GM23338 (cell line): ENCODE measurements at regions not wholly inside any gene's neighbourhood (a gene's known extent, or its start where the extent isn't known, plus 50 kb on each side); places are given as distances from the start of the nearest gene placed in this dataset.

Source experiments
- ATAC-seq: fragments of 200-7000 bp; cut with Tn5 transposase; 3 replicates; pipeline ENCODE4 v1.9.1; 2020
- DNase-seq: peaks from one replicate; pipeline ENCODE4 v3.0.0-alpha.2; 2015; ENCODE audit warnings: low spot score
- H2AFZ ChIP-seq: fragments of 200-600 bp; sonication (generic); 2 replicates; pipeline ENCODE4 v1.8.0; 2016; ENCODE audit warnings: antibody characterized with exemption, mild to moderate bottlenecking, moderate library complexity
- H3F3A ChIP-seq: fragments of 200-600 bp; sonication (generic); replicated peaks from 2 replicates; pipeline ENCODE4 v1.8.0; 2017; ENCODE audit warnings: antibody characterized with exemption, mixed run types, low read depth
- H3K27ac ChIP-seq: fragments of 200-600 bp; sonication (generic); 2 replicates; pipeline ENCODE4 v1.6.1; 2016; ENCODE audit warnings: low read depth
- H3K27me3 ChIP-seq: fragments of 200-600 bp; sonication (generic); 2 replicates; pipeline ENCODE4 v1.8.0; 2016; ENCODE audit warnings: mild to moderate bottlenecking, mixed run types, moderate library complexity; ENCODE audit not compliant: insufficient read depth
- H3K36me3 ChIP-seq: fragments of 200-600 bp; sonication (generic); 2 replicates; pipeline ENCODE4 v1.8.0; 2016; ENCODE audit warnings: mild to moderate bottlenecking; ENCODE audit not compliant: insufficient read depth
- H3K4me1 ChIP-seq: fragments of 200-600 bp; sonication (generic); 2 replicates; pipeline ENCODE4 v1.8.0; 2016; ENCODE audit warnings: mild to moderate bottlenecking, moderate library complexity; ENCODE audit not compliant: insufficient read depth
- H3K4me2 ChIP-seq: fragments of 200-600 bp; sonication (generic); 2 replicates; pipeline ENCODE4 v1.7.1; 2017; ENCODE audit warnings: mixed run types
- H3K4me3 ChIP-seq: fragments of 200-600 bp; sonication (generic); 2 replicates; pipeline ENCODE4 v1.6.1; 2016; ENCODE audit warnings: mixed run types
- H3K79me2 ChIP-seq: fragments of 200-600 bp; sonication (generic); replicated peaks from 2 replicates; pipeline ENCODE4 v1.8.0; 2017; ENCODE audit warnings: mild to moderate bottlenecking; ENCODE audit not compliant: insufficient read depth
- H3K9me2 ChIP-seq: fragments of 200-600 bp; sonication (generic); 2 replicates; pipeline ENCODE4 v1.8.0; 2017; ENCODE audit not compliant: insufficient read depth
- H4K20me1 ChIP-seq: fragments of 200-600 bp; sonication (generic); replicated peaks from 2 replicates; pipeline ENCODE4 v1.8.0; 2017; ENCODE audit warnings: mild to moderate bottlenecking; ENCODE audit not compliant: insufficient read depth
- H3K27ac Mint-ChIP-seq: 2 replicates; pipeline ENCODE4 v1.8.0; 2020; ENCODE audit warnings: inconsistent platforms, mild to moderate bottlenecking, moderate library complexity, mixed read lengths
- H3K27me3 Mint-ChIP-seq: 3 replicates; pipeline ENCODE4 v1.8.0; 2022; ENCODE audit warnings: low read depth, mild to moderate bottlenecking, moderate library complexity, mixed read lengths, inconsistent platforms; ENCODE audit not compliant: insufficient read depth, poor library complexity
- H3K36me3 Mint-ChIP-seq: 3 replicates; pipeline ENCODE4 v1.8.0; 2021; ENCODE audit warnings: low read depth, mild to moderate bottlenecking, inconsistent platforms, moderate library complexity, mixed read lengths
- H3K4me1 Mint-ChIP-seq: 3 replicates; pipeline ENCODE4 v1.8.0; 2020; ENCODE audit warnings: mild to moderate bottlenecking, inconsistent platforms, mixed read lengths
- H3K4me3 Mint-ChIP-seq: 3 replicates; pipeline ENCODE4 v1.8.0; 2021; ENCODE audit warnings: moderate library complexity, mild to moderate bottlenecking, inconsistent platforms, mixed read lengths
- H3K9me3 Mint-ChIP-seq: 3 replicates; pipeline ENCODE4 v1.8.0; 2020; ENCODE audit warnings: moderate library complexity, mild to moderate bottlenecking, inconsistent platforms, mixed read lengths
- CREB1 ChIP-seq: fragments of 250-450 bp; sonication (Bioruptor Pico); IDR thresholded peaks from 2 replicates; pipeline ENCODE4 v1.5.0; 2020; ENCODE audit warnings: low read depth, mild to moderate bottlenecking, moderate library complexity
- ETS1 ChIP-seq: IDR thresholded peaks from 2 replicates; pipeline ENCODE4 v1.6.1; 2016; ENCODE audit warnings: antibody characterized with exemption
- EZH2 ChIP-seq: fragments of 200-600 bp; sonication (generic); IDR thresholded peaks from one replicate; pipeline ENCODE4 v1.8.0; 2017; ENCODE audit warnings: antibody characterized with exemption, mild to moderate bottlenecking, low read depth; ENCODE audit not compliant: unreplicated experiment
- EZH2phosphoT487 ChIP-seq: fragments of 200-600 bp; sonication (generic); IDR thresholded peaks from one replicate; pipeline ENCODE4 v1.8.1; 2018; ENCODE audit warnings: antibody characterized with exemption; ENCODE audit not compliant: unreplicated experiment
- JUNB ChIP-seq: IDR thresholded peaks from one replicate; pipeline ENCODE4 v1.6.1; 2016; ENCODE audit warnings: antibody characterized with exemption; ENCODE audit not compliant: unreplicated experiment
- NANOG ChIP-seq: IDR thresholded peaks from 2 replicates; pipeline ENCODE4 v1.6.1; 2016; ENCODE audit warnings: antibody characterized with exemption, borderline replicate concordance
- POLR2AphosphoS5 ChIP-seq: IDR thresholded peaks from 2 replicates; pipeline ENCODE4 v1.6.1; 2016; ENCODE audit warnings: antibody characterized with exemption, low read depth
- REST ChIP-seq: IDR thresholded peaks from one replicate; pipeline ENCODE4 v1.6.1; 2018; ENCODE audit warnings: antibody characterized with exemption; ENCODE audit not compliant: unreplicated experiment
- STAT1 ChIP-seq: IDR thresholded peaks from one replicate; pipeline ENCODE4 v1.6.1; 2016; ENCODE audit warnings: antibody characterized with exemption; ENCODE audit not compliant: unreplicated experiment
- ZNF114 ChIP-seq: fragments of 250-450 bp; sonication (Bioruptor Pico); IDR thresholded peaks from 2 replicates; pipeline ENCODE4 v1.5.0; 2020; ENCODE audit warnings: mild to moderate bottlenecking, moderate library complexity
- ZNF331 ChIP-seq: fragments of 250-450 bp; sonication (Bioruptor Pico); IDR thresholded peaks from 2 replicates; pipeline ENCODE4 v1.5.0; 2020; ENCODE audit warnings: low read depth, mild to moderate bottlenecking, moderate library complexity

- H3K79me2 ChIP-seq, result no peaks in the 10 kb centered on the region
- no peak for DNase-seq
- no peak overlapping the region for H3K4me2 ChIP-seq
- H3F3A ChIP-seq, result no peaks in the 10 kb centered on the region
- H3K4me3 ChIP-seq, result no peak overlapping the region
- H2AFZ ChIP-seq, result 0 out of 2 replicates have a peak overlapping the region, but pooled peaks have one; percentile 2
- Mint-ChIP-seq H3K27me3 (peaks cover 10% of the 10 kb centered on the region), H3K36me3 (no peaks in the 10 kb centered on the region), H3K9me3 (no peaks in the 10 kb centered on the region; the same call in 2 of the 3 replicates), H3K27ac (no peak overlapping the region), H3K4me1 (peaks cover 8% of the 10 kb centered on the region), H3K4me3 (no peak overlapping the region)
- H3K27ac ChIP-seq, result no peak overlapping the region
- H3K27me3 ChIP-seq, result no peaks in the 10 kb centered on the region
- H4K20me1 ChIP-seq, result no peaks in the 10 kb centered on the region
- no peak for TF ChIP-seq ETS1
- no peak for TF ChIP-seq JUNB
- H3K4me1 ChIP-seq, result no peaks in the 10 kb centered on the region
- H3K9me2 ChIP-seq, result no peaks in the 10 kb centered on the region
- H3K36me3 ChIP-seq, result no peaks in the 10 kb centered on the region
- ATAC-seq, result no peak
These were observed 485.8 kb upstream of the MGMT start for GRCh38 chr10:128981251-128981650.

- no peak overlapping the region for H2AFZ ChIP-seq
- H3K36me3 ChIP-seq, result no peaks in the 10 kb centered on the region
- no peak for TF ChIP-seq STAT1
- no peak for TF ChIP-seq CREB1 (CRISPR knock-in tag)
- TF ChIP-seq EZH2phosphoT487, result no peak
- no peak for TF ChIP-seq JUNB
- TF ChIP-seq POLR2AphosphoS5, result no peak
- H3K36me3 Mint-ChIP-seq, result no peaks in the 10 kb centered on the region
- H3K27me3 ChIP-seq, result no peaks in the 10 kb centered on the region
- no peaks in the 10 kb centered on the region for H3K4me1 ChIP-seq
- H3K4me2 ChIP-seq, result no peak overlapping the region
- H3K4me1 Mint-ChIP-seq, result peaks cover 8% of the 10 kb centered on the region
- H3K79me2 ChIP-seq, result no peaks in the 10 kb centered on the region
- DNase-seq (no peak), ATAC-seq (no peak)
- no peak overlapping the region for H3K27ac ChIP-seq
- no peaks in the 10 kb centered on the region; the same call in 2 of the 3 replicates for H3K9me3 Mint-ChIP-seq
- no peak overlapping the region for H3K4me3 Mint-ChIP-seq
- no peak overlapping the region for H3K27ac Mint-ChIP-seq
- no peaks in the 10 kb centered on the region for H4K20me1 ChIP-seq
- H3K27me3 Mint-ChIP-seq, result peaks cover 6% of the 10 kb centered on the region
- no peaks in the 10 kb centered on the region for H3F3A ChIP-seq
- H3K4me3 ChIP-seq, result no peak overlapping the region
- H3K9me2 ChIP-seq, result no peaks in the 10 kb centered on the region
These were observed 485.0 kb upstream of the MGMT start for GRCh38 chr10:128981881-128982615.

DNA sequence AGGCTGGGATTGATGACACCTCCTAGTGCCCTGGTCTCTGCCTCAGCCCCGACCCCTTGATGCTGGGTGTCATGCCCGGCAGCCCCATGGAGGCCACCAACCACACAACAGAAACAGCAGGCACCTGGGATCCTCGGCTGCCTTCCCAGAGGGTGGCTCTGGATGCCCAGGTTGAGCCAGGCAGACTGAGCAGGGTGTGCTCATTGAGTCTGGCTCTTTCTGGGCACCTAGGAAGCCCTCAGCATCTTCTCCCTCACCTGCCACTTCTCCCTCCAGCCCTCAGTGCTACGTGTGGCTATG, 484.5 kb upstream of the MGMT start:
- Histone ChIP-seq H2AFZ (no peak overlapping the region), H3K36me3 (no peaks in the 10 kb centered on the region), H3K4me1 (no peaks in the 10 kb centered on the region), H3K27me3 (no peaks in the 10 kb centered on the region), H3K79me2 (no peaks in the 10 kb centered on the region), H3F3A (no peaks in the 10 kb centered on the region), H3K4me3 (no peak overlapping the region), H3K27ac (no peak overlapping the region), H3K9me2 (no peaks in the 10 kb centered on the region), H4K20me1 (no peaks in the 10 kb centered on the region), H3K4me2 (no peak overlapping the region)
- H3K4me3 Mint-ChIP-seq, result no peak overlapping the region
- TF ChIP-seq POLR2AphosphoS5 (no peak), ETS1 (no peak), ZNF331 (CRISPR knock-in tag) (no peak), REST (no peak), NANOG (no peak), EZH2phosphoT487 (no peak), EZH2 (no peak), JUNB (no peak), CREB1 (CRISPR knock-in tag) (no peak), STAT1 (no peak), ZNF114 (CRISPR knock-in tag) (no peak)
- H3K4me1 Mint-ChIP-seq, result peaks cover 8% of the 10 kb centered on the region
- ATAC-seq (no peak), DNase-seq (no peak)
- no peaks in the 10 kb centered on the region; the same call in 2 of the 3 replicates for H3K9me3 Mint-ChIP-seq
- H3K27me3 Mint-ChIP-seq, result peaks cover 6% of the 10 kb centered on the region
- no peak overlapping the region for H3K27ac Mint-ChIP-seq
- H3K36me3 Mint-ChIP-seq, result no peaks in the 10 kb centered on the region
